ENCODE measurements at regions not wholly inside any gene's neighbourhood (a gene's known extent, or its start where the extent isn't known, plus 50 kb on each side); places are given as distances from the start of the nearest gene placed in this dataset.

GRCh38 chr18:61201511-61201910, 131.7 kb upstream of the CDH20 start (continued):
- no peak for TF ChIP-seq ZBTB5 (IDR thresholded peaks at IDR 0.05)
- no peak for TF ChIP-seq CTBP1 (IDR thresholded peaks at IDR 0.05; ENCODE audit: borderline replicate concordance)
- TF ChIP-seq MLX (CRISPR knock-in tag; conservative IDR thresholded peaks at IDR 0.05) = no peak
- TF ChIP-seq VEZF1 (CRISPR knock-in tag; IDR thresholded peaks at IDR 0.05) = no peak

- Histone ChIP-seq H3K9me3 (replicated peaks; ENCODE audit: control insufficient read depth, insufficient read depth, low read depth, low read length) (no peaks in the 10 kb centered on the region), H4K20me1 (replicated peaks; ENCODE audit: control insufficient read depth, insufficient read depth, low read length) (no peaks in the 10 kb centered on the region), H3K4me3 (no peak overlapping the region), H3K9ac (ENCODE audit: insufficient read depth in 1 of 2, low read depth in 2 of 2, low read length in 2 of 2) (no peak overlapping the region), H3K79me2 (ENCODE audit: control insufficient read depth, insufficient read depth, low read length) (no peaks in the 10 kb centered on the region), H2AFZ (ENCODE audit: low read depth, low read length) (no peak overlapping the region), H3K4me2 (ENCODE audit: insufficient read depth, low read length) (no peak overlapping the region), H3K4me1 (replicated peaks in 1 of 2; ENCODE audit: control insufficient read depth in 2 of 2, insufficient read depth in 2 of 2, low read length in 2 of 2) (no peaks in the 10 kb centered on the region), H3K27me3 (ENCODE audit: control insufficient read depth in 2 of 2, insufficient read depth in 2 of 2, low read length in 2 of 2) (no peaks in the 10 kb centered on the region), H3K36me3 (ENCODE audit: control insufficient read depth, insufficient read depth, low read length) (no peaks in the 10 kb centered on the region), H3K9me1 (ENCODE audit: control insufficient read depth, insufficient read depth, low read length) (no peaks in the 10 kb centered on the region), H3K27ac (ENCODE audit: extremely low read depth, low read depth, low read length) (no peak overlapping the region)
- DNase-seq (ENCODE audit: extremely low read depth in 1 of 4, low spot score in 3 of 4) = no peak
- no peak for FAIRE-seq
- no peak for TF ChIP-seq ZNF12 (CRISPR knock-in tag; IDR thresholded peaks at IDR 0.05)
- no peak for TF ChIP-seq NR2C1 (IDR thresholded peaks at IDR 0.05)
- no peak for TF ChIP-seq NR2C1 (tag; IDR thresholded peaks at IDR 0.05)
- no peak for TF ChIP-seq ZNF445 (CRISPR knock-in tag; IDR thresholded peaks at IDR 0.05; ENCODE audit: low read depth)
- no peak for TF ChIP-seq FIP1L1 (IDR thresholded peaks at IDR 0.05; ENCODE audit: low read depth, low read length, poor library complexity, severe bottlenecking)
- no peak for TF ChIP-seq E2F5 (CRISPR knock-in tag; IDR thresholded peaks at IDR 0.05)
- WGBS (ENCODE audit: insufficient coverage, low coverage, missing lambda C conversion rate) = 0% methylated on average over 1 of the region's 1 CpG
- CTCF ChIA-PET (ENCODE audit: low intra/inter-chr PET ratio) = no interaction called here
- POLR2A ChIA-PET = no interaction called here
- no peak for ATAC-seq
- in situ Hi-C loops (cut with MboI) (no loop called here), intact Hi-C loops (cut with micrococcal nuclease) (no loop called here)
- no TSS peak for BruUV-seq (replicated peaks)
Measured at GRCh38 chr18:61203151-61203550, 130.1 kb upstream of the CDH20 start.
